Ovary (tissue), 7 donors: ENCODE measurements at regions not wholly inside any gene's neighbourhood (a gene's known extent, or its start where the extent isn't known, plus 50 kb on each side); places are given as distances from the start of the nearest gene placed in this dataset.

ENCODE experiments used
- DNase-seq, 5 donors: peaks; one replicate each; pipeline ENCODE4 v3.0.0-alpha.2; 2019 to 2020
- H3K27ac ChIP-seq, 2 donors: fragments of 200-600 bp; one replicate each; pipeline versions ENCODE4 v1.5.1 to v1.8.0; 2019 to 2022
- H3K27me3 ChIP-seq: fragments of 200-600 bp; one replicate; pipeline ENCODE4 v1.8.0; 2022
- H3K36me3 ChIP-seq: fragments of 200-600 bp; sonication (generic); one replicate; pipeline ENCODE4 v1.5.1; 2019
- H3K4me1 ChIP-seq: one replicate; pipeline ENCODE4 v1.8.1; 2013; ENCODE audit warnings: mild to moderate bottlenecking, moderate library complexity; ENCODE audit not compliant: insufficient read depth
- H3K4me3 ChIP-seq: fragments of 200-600 bp; sonication (generic); one replicate; pipeline ENCODE4 v1.5.1; 2017
- H3K9me3 ChIP-seq, 2 donors: fragments of 200-600 bp in 1 of 2; sonication (generic) in 1 of 2; one replicate each; pipeline versions ENCODE4 v1.5.1 to v1.8.1; 2013 to 2019; ENCODE audit warnings: mild to moderate bottlenecking in 1 of 2, moderate library complexity in 1 of 2
- EP300 ChIP-seq: sonication (generic); formaldehyde crosslinking; IDR thresholded peaks from one replicate; pipeline ENCODE4 v1.6.1; 2017; ENCODE audit warnings: antibody characterized with exemption
- POLR2A ChIP-seq: fragments of 450-650 bp; IDR thresholded peaks from one replicate; pipeline ENCODE4 v1.6.1; 2017; ENCODE audit warnings: antibody characterized with exemption, mild to moderate bottlenecking, moderate library complexity
- WGBS, 3 donors: extraction: QIAGEN DNeasy Blood & Tissue Kit in 1 of 3; methylation state at CpG; one replicate each; pipeline versions ENCODE4 v1.1.5 to v1.1.7; 2013 to 2017; 5-methylcytosine and 5-hydroxymethylcytosine counted together
- intact Hi-C, 4 donors: fragments of 100-400 bp; cut with DNase I; formaldehyde crosslinking; loops; one replicate each; pipeline versions ENCODE4 v1.11.0 to v1.15.1; 2022 to 2023
- TF ChIP-seq, protein P1 (sequence below), 3 donors: fragments of 450-650 bp in 2 of 3; fragments of 200-600 bp in 1 of 3; IDR thresholded peaks; one replicate each; pipeline versions ENCODE4 v1.5.1 to v1.8.0; 2016 to 2022; ENCODE audit warnings: antibody characterized with exemption in 3 of 3, mild to moderate bottlenecking in 1 of 3
- donor health status: DM: no; HTN: no; CAD: no; lungs with moderate emphysema.
- donor health status: DM: no; HTN: no; CAD: no.
- donor health status: Bipolar disorder and iron deficiency.
- donor health status: DM: no; HTN: no; CAD: no.
- donor health status: DM: yes; HTN: yes; CAD: no.

DNA sequence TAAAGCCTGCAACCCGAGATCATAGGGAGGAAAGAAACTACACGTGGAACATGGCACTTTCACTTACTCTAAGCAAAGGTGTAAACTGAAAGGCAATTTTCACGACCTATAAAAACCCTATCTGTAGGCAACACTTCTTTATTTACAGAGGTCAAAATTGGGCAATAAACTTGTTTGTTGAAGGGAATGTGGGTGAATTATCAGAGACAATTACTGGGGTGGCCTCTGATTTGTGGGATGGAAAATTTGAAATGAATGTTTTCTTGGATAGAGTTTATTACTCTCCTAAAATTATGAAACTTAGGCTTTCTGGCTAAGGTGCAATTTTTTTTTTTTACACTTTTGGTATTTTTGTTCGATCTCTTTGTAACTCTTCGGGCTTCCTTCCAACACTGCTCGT lies 734.1 kb upstream of the TENM3 start:
- Histone ChIP-seq H3K4me1 (no peaks in the 10 kb centered on the region), H3K9me3 (no peaks in the 10 kb centered on the region), H3K4me3 (no peak overlapping the region), H3K36me3 (no peaks in the 10 kb centered on the region), H3K27me3 (no peaks in the 10 kb centered on the region), H3K27ac (no peak overlapping the region)
- TF ChIP-seq POLR2A, result no peak
- TF ChIP-seq, protein P1, sequence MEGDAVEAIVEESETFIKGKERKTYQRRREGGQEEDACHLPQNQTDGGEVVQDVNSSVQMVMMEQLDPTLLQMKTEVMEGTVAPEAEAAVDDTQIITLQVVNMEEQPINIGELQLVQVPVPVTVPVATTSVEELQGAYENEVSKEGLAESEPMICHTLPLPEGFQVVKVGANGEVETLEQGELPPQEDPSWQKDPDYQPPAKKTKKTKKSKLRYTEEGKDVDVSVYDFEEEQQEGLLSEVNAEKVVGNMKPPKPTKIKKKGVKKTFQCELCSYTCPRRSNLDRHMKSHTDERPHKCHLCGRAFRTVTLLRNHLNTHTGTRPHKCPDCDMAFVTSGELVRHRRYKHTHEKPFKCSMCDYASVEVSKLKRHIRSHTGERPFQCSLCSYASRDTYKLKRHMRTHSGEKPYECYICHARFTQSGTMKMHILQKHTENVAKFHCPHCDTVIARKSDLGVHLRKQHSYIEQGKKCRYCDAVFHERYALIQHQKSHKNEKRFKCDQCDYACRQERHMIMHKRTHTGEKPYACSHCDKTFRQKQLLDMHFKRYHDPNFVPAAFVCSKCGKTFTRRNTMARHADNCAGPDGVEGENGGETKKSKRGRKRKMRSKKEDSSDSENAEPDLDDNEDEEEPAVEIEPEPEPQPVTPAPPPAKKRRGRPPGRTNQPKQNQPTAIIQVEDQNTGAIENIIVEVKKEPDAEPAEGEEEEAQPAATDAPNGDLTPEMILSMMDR (IDR thresholded peaks at IDR 0.05), result no peak
- no peak for TF ChIP-seq EP300
- WGBS, 3 donors, result 40 to 48% (median 44%) methylated on average over 6 of the region's 6 CpGs
- intact Hi-C loops, result no loop called here
- DNase-seq, result no peak

DNA sequence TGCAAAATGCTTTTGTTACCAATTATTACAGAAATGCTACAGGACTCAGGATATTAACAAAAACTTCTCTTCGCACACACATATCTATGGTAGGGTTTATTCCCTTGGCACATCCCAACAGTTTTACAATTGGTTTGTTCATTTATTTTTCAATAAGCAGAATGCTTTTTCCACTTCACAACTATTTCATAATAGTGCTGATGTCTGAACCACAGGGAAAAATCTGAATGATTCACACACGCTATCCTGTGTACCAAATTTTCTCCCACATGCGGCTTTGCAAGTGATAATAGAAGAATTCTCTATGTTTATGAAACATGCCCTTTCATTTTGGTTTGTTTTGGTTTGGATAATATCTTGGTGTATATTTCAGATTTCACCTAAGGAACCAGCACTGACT lies 725.7 kb upstream of the TENM3 start:
- 7 to 41% (median 8%) methylated on average over 3 of the region's 3 CpGs for WGBS, 3 donors
- no peaks in the 10 kb centered on the region for H3K9me3 ChIP-seq
- no peak overlapping the region for H3K4me3 ChIP-seq
- H3K27me3 ChIP-seq, result no peaks in the 10 kb centered on the region
- TF ChIP-seq, protein P1 (IDR thresholded peaks at IDR 0.05), result no peak
- TF ChIP-seq EP300, result no peak
- no peak for TF ChIP-seq POLR2A
- no peak overlapping the region for H3K27ac ChIP-seq
- no peaks in the 10 kb centered on the region for H3K4me1 ChIP-seq
- no peaks in the 10 kb centered on the region for H3K36me3 ChIP-seq
- no peak for DNase-seq
- intact Hi-C loops, result no loop called here

DNA sequence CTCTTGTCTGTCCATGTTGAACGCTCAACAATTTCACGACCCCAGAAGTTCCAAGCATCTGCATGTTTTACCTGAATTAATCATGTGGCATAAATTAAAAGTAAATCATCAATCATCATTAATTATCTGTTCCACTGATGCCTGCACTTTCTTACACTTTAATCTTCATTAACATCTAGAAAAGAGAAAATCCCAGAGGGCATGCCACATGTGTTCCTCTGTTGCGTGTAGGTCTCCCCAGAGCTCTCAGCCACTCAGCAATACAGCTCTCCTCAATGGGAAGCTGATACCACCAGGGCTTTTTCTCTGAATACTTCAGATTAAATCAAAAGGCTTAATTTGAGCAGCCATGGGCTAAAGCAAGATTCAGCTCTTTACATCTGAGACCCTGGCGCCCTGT lies 722.4 kb upstream of the TENM3 start:
- no peak for TF ChIP-seq POLR2A
- TF ChIP-seq EP300, result no peak
- TF ChIP-seq, protein P1 (IDR thresholded peaks at IDR 0.05), result no peak
- intact Hi-C loops, result no loop called here

DNA sequence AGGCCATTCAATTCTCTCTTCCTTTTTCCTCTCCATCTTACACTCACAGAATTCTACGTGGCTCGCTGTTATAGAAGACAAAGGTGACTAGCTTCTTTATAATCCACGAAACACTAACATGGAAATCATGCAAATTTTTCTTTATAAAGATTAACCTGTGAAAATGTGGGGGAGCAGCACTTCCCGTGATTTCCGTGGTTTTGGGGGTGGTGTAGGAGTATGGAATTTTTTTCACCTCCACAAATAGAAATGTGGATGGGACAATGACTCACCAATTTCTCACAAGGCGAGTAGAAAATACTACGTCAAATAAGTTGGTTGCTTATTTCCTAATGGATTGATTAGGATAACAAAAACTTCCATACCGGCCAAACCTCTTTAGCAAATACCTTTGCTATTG lies 719.2 kb upstream of the TENM3 start:
- DNase-seq, result no peak
- whole genome bisulfite sequencing, 3 donors, result 66 to 74% (median 70%) methylated on average over 8 of the region's 8 CpGs
- Histone ChIP-seq H3K27ac (no peak overlapping the region), H3K4me3 (no peak overlapping the region), H3K4me1 (no peaks in the 10 kb centered on the region), H3K9me3 (no peaks in the 10 kb centered on the region), H3K27me3 (no peaks in the 10 kb centered on the region), H3K36me3 (no peaks in the 10 kb centered on the region)
- TF ChIP-seq EP300, result no peak
- intact Hi-C loops, result no loop called here

More for the DNA sequence above, 722.4 kb upstream of the TENM3 start:
- DNase-seq, result no peak
- Histone ChIP-seq H3K27me3 (no peaks in the 10 kb centered on the region), H3K27ac (no peak overlapping the region), H3K4me3 (no peak overlapping the region), H3K36me3 (no peaks in the 10 kb centered on the region), H3K4me1 (no peaks in the 10 kb centered on the region), H3K9me3 (no peaks in the 10 kb centered on the region)
- WGBS, 3 donors, result 89 to 91% (median 90%) methylated on average over 4 of the region's 4 CpGs

DNA sequence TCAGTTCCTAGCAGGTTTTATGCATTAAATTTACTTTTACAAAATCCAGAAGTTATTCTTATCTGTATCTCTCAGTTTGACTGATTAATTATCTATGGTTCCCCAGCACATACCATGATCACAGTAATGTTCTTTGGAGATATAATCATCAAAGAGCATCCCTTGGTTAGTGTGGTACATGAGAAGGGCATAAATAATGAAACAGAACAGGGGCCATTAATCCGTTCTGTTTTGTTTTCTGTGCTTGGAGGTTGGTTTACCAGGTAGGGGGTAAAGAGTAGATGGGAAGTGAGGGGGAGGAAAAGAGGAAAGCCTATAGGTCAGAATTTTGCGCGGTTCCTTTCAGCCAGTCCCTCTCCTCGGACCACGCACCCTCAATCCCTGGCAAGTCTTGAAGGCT lies 718.7 kb upstream of the TENM3 start:
- TF ChIP-seq POLR2A (no peak), EP300 (no peak)
- TF ChIP-seq, protein P1 (IDR thresholded peaks at IDR 0.05), result no peak
- H3K9me3 ChIP-seq, result no peaks in the 10 kb centered on the region
- H3K36me3 ChIP-seq, result no peaks in the 10 kb centered on the region
- no peak for DNase-seq
- intact Hi-C loops, result no loop called here
- H3K4me3 ChIP-seq, result no peak overlapping the region
- no peak overlapping the region for H3K27ac ChIP-seq
- no peaks in the 10 kb centered on the region for H3K4me1 ChIP-seq
- no peaks in the 10 kb centered on the region for H3K27me3 ChIP-seq
- WGBS, 3 donors, result 45 to 58% (median 54%) methylated on average over 5 of the region's 5 CpGs
